HG03571 (cell line): ENCODE measurements at regions not wholly inside any gene's neighbourhood (a gene's known extent, or its start where the extent isn't known, plus 50 kb on each side); places are given as distances from the start of the nearest gene placed in this dataset.

ENCODE experiments used
- ATAC-seq: cut with Tn5 transposase; IDR thresholded peaks from one replicate; pipeline ENCODE4 v1.9.1; 2021; ENCODE audit not compliant: unreplicated experiment

DNA sequence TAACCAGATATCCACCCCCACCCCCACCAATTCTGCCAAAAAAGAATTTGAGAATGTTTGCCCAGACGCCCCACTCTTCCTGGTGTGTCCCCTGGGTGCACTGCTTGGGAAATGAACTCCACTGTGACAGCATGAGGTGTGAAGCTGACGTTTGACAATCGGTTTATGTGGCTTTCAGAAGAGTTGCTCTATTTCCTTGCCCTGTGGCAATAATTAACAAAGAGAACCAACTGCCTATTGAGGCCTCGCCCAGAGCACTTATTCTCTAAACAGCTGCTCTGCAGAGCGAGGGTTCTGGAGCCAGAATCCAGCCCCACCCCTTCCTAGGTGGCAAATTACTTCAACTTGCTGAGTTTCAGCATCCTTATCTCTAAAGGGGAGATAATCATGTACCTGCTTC lies 115.8 kb upstream of the SIX3 start:
- peak; percentile 65 for ATAC-seq

DNA sequence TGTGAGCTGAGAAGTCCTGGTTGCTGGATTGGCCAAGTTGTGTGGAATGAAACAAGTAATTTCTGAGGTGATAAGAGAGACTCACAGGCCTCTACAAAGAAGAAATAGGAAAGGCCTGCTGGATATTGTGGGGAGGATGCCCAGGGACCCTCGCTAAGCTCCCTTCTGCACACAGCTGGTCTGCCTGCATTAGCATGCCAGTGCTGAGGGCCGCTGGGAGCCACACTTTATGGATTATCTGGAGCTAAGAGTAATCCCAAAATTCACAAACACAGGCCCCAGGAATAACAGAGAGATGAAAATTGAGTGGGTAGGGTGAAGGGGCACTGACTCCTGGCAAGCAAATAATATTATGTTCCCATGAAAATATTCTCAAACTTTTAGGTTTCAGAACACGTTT lies 114.9 kb upstream of the SIX3 start:
- no peak for ATAC-seq

DNA sequence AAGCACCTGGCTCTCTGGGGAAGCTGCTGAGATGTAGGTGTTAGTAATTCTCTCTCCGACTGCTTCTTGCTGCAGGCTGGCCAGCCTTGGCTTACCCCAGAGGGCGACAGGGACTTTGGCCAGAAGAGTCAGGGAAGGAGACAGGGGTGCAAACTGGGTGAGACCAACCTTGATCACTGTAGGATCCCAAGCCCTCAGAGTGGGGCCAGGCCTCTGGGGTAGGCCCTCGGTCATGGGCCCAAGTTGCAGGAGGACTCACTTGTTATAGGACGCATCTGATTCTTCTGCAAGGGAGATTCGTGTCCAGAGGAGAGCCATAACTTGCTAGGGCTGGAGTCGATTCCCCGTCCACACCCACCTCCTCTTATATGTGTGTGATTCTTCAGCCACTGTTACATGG lies 111.7 kb upstream of the SIX3 start:
- ATAC-seq = no peak

DNA sequence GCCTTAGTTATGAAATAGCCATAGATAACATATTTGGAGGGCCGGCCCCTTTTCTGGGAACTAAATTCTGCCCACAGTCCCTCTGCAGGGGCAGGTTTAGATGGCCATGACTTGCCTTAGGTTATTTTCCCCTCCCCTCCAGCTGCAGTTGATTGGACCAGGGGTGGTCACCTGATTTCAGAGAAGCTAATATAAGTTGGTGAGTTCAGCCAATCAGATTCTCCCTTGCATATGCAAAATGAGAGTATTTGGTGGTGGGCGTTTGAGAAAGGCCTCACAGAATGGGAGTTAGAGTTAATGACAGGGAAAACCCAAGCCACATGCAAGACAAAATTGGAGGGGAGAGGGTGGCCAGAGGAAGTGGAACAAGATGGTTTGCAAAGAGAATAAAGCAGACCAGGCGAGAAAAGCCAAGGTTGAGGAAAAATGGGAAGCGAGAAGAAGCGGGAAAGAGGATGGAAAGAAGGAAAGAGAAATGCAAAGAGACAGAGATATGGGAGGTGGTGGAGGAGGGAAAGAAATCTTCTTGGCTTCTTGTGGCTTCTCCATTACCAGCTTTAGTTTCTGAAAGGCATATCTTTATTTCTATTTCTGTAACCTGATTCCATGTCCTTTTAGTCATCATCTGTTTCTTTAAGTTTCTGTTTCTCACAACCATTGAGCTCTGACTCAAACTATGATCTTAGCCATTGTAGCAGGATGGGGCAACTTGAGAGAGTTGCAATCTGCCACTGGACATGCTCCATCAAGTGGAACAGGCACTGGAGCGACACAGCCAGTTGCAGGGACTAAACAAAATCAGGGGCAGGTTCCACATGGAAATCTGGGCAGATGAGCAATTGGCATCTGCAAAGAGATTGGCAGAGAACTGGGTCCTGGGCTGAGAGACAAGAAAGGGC lies 108.1 kb upstream of the SIX3 start:
- ATAC-seq = peak; percentile 45

DNA sequence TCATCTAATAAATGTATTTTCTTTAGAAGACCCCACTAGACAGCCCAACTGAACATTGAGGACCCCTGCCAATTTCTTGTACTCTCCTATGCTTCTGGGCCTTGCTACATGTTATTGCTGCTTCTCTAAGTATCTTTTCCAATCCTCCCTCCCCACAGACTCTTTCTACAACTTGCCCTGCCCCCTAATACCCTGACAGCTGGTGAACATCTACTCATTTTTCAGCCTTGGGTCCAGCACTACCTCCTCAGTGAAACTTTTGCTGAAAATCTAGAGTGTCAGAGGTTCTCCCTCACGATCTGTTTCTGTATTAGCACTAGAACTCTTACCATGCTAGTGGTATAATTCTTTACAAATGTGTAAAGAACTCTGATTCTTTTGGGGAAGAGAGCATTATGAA lies 106.8 kb upstream of the SIX3 start:
- ATAC-seq = no peak

DNA sequence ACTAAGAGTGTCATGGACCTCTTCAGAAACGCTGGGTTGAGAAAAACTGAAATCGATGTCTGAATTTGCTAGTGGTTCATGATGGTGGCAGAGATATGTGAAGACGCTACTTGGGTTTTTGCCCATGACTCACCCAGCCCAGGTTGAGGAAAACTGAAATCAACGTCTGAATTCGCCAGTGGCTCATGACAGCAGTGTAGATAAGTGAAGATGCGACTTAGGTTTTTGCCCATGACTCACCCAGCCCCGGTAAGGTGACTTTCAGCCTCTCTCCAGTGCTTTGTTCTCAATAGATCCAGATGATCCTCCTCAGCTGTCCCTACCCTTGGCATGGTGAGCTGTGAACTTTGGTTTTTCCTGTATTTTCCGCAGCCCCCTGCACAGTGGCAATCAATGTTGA lies 105.3 kb upstream of the SIX3 start:
- peak; percentile 53 for ATAC-seq

DNA sequence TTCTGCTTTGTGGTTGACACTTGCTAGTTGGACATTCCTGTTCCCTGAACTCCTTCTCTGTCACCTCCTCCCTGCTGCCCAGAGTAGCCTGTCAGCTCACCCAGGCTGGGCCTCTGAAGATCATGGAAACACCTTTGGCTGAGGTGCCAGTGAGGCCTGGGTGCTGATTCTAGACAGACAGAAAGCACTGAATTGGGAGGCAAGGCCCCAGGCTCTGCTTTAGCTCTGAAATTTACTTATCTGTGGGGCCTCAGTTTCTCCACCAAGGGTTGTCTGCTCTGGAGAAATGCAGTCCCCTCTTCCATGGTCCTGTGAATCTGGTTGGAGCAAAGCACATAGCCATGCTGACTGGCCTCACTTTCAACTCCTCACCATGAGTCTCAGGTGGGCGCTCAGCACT lies 104.6 kb upstream of the SIX3 start:
- ATAC-seq = no peak

DNA sequence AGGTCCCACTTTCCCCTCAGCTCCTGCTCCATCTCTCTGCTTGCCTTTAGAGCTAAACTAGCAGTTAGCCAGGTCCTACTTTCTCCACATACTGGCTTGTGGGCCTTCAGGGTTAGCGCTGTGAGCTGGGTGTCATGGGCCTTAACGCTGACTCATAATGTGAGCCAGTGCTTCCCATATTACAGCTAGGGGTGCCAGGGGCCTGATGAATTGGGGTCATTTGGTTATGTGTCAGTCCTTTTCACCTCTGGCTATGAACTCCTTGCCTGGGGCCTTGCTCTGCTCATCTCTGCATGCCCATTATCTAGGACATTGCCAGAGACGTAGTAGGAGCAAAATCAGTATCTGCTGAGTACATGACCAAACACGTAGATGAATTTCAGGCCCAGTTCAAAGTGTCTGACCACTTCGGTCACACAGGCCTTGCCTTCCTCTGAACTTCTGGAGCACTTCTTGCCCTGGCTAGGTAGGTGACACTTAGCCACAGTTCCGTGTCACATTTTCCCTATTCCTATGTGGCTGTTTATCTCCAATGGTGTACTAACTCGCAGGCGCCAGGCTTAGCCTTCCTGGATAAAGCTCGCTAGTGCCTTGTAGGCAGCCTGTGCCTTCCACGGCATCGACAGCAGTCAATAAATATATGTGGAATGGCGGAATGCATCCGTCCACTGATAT lies 103.2 kb upstream of the SIX3 start:
- no peak for ATAC-seq

DNA sequence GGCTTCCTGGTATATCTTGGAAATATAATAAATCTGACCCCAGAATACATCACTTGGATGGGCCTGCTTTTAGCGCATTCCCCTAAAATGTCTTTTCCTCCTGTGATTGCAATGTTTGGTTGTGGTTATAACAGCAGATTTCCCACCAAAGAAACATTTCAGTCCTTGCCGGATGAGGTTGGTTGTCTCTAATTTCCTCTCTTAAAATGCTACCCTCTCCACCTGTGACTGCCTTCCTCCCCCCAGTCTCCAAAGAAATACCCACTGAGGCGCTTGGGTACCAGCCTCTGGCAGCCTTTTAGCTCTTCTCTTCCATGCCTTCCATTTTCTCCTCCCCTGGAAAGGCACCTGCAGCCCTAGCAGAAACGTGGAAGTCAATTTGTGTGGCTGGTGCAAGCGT lies 102.1 kb upstream of the SIX3 start:
- ATAC-seq = no peak

DNA sequence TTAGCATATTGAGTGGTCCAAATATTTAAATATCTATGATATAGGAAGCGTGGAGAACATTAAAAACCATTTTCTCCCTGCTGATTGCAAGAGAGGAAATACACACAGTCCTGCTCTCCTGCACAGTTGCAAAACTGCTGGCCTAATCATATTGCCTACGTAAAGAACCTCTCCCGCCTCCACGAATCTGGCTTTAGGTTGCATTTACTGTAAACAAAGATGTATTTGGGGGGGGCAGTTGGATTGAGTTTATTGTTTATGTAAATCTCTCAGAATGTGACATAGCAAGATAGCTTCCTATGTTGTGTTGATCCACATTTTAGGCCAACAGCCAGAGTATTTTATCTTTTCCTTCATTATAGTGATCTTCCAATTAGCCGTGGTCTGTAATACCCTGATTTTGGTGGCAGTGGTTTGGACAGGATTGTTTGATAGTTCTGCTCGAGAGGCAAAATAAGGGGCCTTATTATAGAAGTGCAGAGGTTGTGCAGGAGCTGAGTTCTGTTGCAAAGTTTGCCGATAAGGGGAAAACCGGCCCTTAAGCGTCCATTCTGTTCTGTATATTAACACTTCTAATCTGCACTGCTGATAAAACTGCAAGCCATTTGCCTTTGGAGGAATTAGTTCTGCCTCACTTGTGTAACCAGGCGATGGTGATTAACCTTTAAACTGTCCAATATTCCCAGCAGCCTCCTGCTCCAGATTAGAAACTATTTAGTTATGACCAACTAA lies 101.6 kb upstream of the SIX3 start:
- no peak for ATAC-seq

DNA sequence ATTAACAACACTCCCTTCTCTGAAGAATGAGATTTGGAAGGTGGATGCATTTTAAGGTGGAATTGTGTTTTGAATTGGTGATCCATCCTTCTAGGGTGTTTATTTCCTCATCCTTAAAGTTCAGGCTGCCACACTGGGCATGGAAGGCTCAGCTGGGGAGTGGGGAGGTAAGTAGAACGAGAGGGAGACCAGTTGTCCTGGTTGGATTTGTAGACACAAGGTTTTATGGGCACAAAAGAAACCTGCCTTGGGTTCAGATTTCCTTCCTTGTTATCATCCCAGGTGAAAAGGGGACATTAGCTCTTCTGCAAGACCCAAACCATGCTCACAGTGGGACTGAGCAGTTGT lies 101.0 kb upstream of the SIX3 start:
- ATAC-seq = no peak

DNA sequence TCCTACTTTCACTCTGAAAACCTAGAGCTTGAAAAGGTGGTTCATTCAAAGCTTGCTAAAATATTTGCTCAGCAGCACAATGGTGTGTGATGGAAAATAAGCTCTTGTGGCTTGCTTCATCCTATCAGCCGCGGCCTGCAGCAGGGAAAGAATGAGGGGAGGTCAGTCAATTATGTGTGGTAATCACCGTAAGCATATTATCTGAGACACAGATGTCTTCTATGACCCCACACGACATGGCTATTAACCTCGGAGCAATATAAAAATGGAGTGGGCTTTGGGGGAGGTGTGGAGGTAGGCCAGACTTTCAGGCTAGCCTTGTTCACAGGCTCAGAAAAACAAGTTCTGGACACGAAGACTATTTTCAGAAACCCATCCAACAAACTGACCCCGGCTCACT lies 98.4 kb upstream of the SIX3 start:
- ATAC-seq = no peak

DNA sequence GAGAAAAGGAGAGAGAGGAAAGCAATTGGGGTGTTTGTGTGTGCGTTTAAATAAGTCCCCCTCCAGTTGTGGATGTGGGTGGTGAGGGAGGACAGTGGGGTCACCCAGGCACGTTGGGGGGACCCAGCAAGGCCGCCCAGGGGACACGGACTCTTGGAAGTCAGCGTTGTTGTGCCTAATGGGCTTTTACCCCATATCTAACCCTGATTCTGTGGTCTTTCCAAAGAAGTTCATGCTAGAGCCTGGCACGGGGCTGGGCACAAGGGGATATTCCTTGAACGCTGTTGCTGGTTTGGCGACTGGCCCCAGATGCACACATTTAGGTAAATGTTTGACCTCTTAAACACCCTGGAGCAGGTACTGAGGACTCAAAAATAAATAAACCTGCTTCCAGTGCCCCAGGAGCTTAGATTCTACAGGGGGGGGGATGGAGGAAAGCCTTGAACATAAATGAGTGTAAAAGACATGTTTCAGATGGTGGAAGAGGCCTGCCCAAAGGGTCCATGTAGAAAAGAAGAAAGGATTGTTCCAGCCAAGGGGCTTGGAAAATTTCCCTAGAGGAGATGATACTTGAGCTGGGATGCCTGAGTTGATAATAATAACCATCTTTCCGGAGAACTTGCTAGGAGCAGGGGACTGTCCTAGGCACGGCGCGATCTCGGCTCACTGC lies 97.7 kb upstream of the SIX3 start:
- no peak for ATAC-seq

DNA sequence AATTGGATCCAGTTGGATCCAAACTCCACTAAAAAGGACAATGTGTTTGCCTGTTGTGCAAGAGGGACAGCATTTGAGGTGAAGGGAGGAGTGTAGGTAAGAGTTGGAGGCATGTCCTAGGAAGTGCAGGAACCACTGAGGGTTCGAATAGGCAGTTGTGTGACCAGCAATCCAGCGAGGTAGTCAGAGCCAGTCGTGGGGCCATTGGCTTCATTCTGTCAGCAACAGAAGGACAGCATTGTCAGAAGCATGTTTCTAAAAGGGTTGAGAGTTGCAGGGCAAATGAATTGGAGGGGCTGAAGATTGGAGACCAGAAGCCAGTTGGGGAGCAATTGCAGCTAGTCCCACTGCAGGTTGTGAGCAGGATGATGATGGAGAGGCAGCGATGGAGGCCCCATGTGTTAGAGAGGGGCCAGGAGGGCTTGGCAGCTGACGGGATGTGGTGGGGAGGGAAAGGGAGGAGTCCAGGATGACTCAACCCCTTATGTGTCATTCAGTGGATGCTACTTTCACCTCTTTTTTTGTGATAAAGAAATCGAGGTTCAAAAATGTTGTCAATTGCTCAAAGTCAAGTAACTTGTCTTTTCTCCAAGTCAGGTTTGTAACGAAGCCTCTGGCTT lies 96.7 kb upstream of the SIX3 start:
- no peak for ATAC-seq

DNA sequence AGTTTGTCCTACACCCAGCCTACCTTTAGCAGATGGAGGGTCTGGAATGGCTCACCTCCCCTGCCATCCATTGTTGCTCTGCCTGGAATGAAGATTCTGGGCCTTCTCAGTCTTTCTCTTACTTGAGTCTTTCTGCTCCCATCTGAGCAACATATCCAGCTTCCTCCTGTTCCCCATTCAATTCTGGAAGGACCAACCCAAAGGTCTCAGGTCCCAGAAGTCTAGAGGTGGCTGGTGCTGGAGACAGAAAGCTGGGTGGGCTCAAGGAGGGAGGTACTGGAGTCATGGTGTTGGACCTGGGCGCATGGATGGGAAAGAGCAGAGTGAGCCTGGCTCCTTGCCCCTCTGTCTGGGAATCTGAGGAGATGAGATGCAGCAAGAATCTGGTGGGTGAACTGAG lies 93.5 kb upstream of the SIX3 start:
- ATAC-seq = no peak

DNA sequence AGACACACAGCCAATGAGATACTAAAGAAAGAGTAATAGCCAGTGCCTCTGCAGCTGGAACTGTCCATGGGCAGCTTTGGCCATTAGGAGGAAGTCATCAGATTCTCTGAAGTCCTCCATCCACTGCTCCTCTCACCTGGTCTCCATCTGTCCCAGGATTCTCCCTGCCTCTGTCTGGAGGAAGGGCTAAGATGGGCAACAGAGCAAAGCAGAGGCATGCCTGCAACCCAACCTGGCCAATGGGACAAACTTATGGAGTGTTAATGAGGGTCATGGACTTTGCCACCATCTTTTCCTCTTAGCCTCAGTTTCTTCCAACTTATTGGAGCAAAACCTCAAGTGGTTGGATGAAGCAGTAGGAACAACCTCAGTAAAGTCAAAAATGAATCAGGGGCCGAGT lies 91.5 kb upstream of the SIX3 start:
- no peak for ATAC-seq

DNA sequence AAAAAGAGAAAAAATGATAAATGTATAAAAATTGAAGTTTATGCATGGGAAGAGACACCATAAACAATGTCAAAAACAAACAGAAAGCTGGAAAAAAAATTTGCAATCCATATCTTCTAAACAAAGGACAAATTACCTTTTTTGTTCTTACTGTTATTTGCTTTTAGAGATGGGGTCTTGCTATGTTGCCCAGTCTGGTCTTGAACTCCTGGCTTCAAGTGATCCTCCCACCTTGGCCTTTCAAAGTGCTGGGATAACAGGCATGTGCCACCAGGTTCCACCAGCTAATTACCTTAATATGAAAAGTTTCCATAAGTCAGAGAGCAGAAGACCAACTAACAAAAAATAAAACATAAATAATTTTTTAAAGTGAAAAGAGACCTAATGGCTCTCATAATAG lies 90.0 kb upstream of the SIX3 start:
- ATAC-seq = no peak

DNA sequence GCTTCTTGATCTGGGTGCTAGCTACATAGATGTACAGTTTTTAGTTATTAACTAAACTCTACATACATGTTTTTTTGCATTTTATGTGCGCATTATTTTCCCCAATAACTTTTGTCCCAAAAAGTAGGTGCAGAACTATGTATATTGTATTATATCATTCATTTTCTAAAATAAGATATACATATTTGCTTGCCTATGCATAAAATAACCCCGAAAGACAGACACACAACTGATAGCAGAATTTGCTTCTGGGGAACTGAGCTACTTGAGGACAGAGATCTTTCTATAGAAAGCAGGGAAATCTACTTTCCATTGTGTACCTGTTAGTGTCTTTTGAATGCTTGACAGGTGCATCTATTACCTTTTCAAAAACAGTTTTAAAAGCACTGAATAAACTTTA lies 88.9 kb upstream of the SIX3 start:
- no peak for ATAC-seq

DNA sequence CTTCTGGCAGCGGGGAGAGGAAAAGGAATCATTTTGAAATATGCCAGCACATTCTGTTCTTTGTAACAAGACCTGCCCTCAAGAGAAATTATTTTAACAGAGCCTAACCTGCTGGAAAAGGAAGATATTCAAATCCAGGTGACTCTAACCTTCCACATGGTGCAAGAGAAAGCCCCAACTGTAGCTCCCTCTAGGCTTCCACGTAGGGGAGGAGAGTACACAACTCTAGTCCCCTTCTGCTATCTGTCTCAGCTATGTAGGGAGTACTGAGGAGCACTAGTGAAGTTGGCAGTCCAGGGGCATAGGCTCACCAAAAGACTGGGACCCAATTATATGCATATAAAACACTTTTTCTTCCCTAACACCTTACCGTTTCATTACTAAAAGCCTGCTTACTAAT lies 82.2 kb upstream of the SIX3 start:
- ATAC-seq = no peak

DNA sequence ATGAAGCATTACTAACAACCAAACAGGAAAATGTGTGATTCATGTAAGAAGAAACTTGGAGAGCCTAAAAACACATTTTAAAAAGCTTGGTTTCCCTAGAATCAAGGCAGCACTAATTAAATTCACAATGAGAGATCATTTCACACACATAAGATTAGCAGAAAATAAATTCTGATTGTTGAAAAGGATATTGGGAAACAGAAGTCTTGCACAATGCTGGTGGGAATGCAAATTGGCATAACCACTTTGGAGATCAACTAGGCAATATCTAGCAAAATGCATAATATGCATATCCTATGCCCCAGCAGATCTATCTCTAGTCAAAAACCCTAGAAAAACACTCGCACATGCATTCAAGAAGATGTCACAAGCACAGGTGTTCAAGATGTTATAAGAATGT lies 75.3 kb upstream of the SIX3 start:
- no peak for ATAC-seq

DNA sequence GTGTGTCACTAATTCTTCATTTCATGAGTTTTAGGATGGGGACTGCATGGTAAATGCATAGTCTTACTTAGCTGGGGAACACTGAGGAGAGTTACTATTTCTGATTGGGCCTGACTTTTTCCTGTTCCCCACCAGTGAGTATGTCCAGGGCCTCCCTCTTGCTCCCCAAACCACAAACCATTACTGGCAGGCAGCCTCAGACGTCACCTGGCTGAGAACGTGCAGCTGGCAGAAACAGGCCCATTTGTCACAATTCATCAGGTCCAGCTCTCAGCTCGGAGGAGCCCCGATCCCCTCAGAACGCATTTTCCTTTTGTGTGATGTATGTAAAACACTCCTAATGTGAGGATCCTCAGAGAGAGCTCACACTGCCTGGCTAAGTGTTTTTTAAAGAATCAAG lies 71.7 kb upstream of the SIX3 start:
- ATAC-seq = no peak
